DMS53 treated with DMSO at 0.1 percent for 48 hours (cell line): ENCODE measurements at regions not wholly inside any gene's neighbourhood (a gene's known extent, or its start where the extent isn't known, plus 50 kb on each side); places are given as distances from the start of the nearest gene placed in this dataset.
"Not testable (repeated sequence)": the region's sequence is repeated elsewhere in the genome, so short reads cannot be mapped to it uniquely, and the experiment has no call there.

Source experiments
- DNase-seq: peaks from one replicate; lab custom pipeline; 2025; ENCODE audit not compliant: unreplicated experiment; lab: John Stamatoyannopoulos, UW

GRCh38 chr12:73656375-73656774 lies 881.3 kb upstream of the ATXN7L3B start:
- no peak for DNase-seq

GRCh38 chr12:73659802-73660201 lies 877.8 kb upstream of the ATXN7L3B start:
- DNase-seq = no peak

GRCh38 chr12:73665193-73665592 lies 872.4 kb upstream of the ATXN7L3B start:
- DNase-seq = no peak

GRCh38 chr12:73671550-73671949 lies 866.1 kb upstream of the ATXN7L3B start:
- DNase-seq = peak; percentile 8

- DNase-seq = no peak
Measured at GRCh38 chr12:73677520-73678291, 859.9 kb upstream of the ATXN7L3B start.

GRCh38 chr12:73678335-73678734 lies 859.3 kb upstream of the ATXN7L3B start:
- no peak for DNase-seq

- no peak for DNase-seq
Measured at GRCh38 chr12:73699318-73699717, 838.3 kb upstream of the ATXN7L3B start.

GRCh38 chr12:73714655-73715054 lies 823.0 kb upstream of the ATXN7L3B start:
- no peak for DNase-seq

GRCh38 chr12:73716143-73716542 lies 821.5 kb upstream of the ATXN7L3B start:
- DNase-seq = not testable (repeated sequence)

- no peak for DNase-seq
Measured at GRCh38 chr12:73719223-73719622, 818.4 kb upstream of the ATXN7L3B start.

- DNase-seq = no peak
Measured at GRCh38 chr12:73726881-73727280, 810.8 kb upstream of the ATXN7L3B start.

- no peak for DNase-seq
Measured at GRCh38 chr12:73731658-73732057, 806.0 kb upstream of the ATXN7L3B start.

- DNase-seq = peak; percentile 32
Measured at GRCh38 chr12:73769337-73769736, 768.3 kb upstream of the ATXN7L3B start.

- peak; percentile 85 for DNase-seq
Measured at GRCh38 chr12:73798523-73798922, 739.1 kb upstream of the ATXN7L3B start.

GRCh38 chr12:73815072-73815645 lies 722.5 kb upstream of the ATXN7L3B start:
- DNase-seq = no peak

- DNase-seq = no peak
Measured at GRCh38 chr12:73817161-73817560, 720.5 kb upstream of the ATXN7L3B start.

GRCh38 chr12:73833746-73834145 lies 703.9 kb upstream of the ATXN7L3B start:
- DNase-seq = no peak

- DNase-seq = no peak
Measured at GRCh38 chr12:73841963-73842362, 695.7 kb upstream of the ATXN7L3B start.

- DNase-seq = no peak
Measured at GRCh38 chr12:73863546-73863945, 674.1 kb upstream of the ATXN7L3B start.

- peak; percentile 35 for DNase-seq
Measured at GRCh38 chr12:73867147-73867546, 670.5 kb upstream of the ATXN7L3B start.

GRCh38 chr12:73877291-73877690 lies 660.3 kb upstream of the ATXN7L3B start:
- DNase-seq = not testable (repeated sequence)

- peak; percentile 37 for DNase-seq
Measured at GRCh38 chr12:73892201-73892600, 645.4 kb upstream of the ATXN7L3B start.

GRCh38 chr12:73898645-73899044 lies 639.0 kb upstream of the ATXN7L3B start:
- DNase-seq = no peak
